NCI-H2171 (cell line): ENCODE measurements at regions not wholly inside any gene's neighbourhood (a gene's known extent, or its start where the extent isn't known, plus 50 kb on each side); places are given as distances from the start of the nearest gene placed in this dataset.

Experiments
- DNase-seq: peaks from one replicate; lab custom pipeline; 2025; lab: John Stamatoyannopoulos, UW

DNA sequence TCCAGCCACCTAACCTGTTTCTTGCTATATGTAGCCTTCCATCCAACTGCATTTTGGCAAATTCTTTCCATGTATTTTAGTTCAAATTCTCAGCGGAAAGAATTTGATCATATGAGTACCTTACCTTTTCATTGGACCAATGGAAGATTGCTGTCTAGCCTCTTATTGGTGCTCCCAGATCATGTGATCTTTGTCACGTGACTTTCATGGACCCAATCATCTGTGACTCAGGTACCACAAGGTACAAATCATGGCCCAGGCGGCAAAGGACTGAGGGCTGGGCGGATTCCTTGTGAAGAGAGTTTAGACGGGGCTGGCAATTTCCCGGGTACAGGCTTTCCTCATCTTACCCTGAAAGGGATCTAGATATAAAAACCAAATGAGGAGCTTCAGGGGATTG, 85.9 kb upstream of the TBX20 start:
- no peak for DNase-seq

DNA sequence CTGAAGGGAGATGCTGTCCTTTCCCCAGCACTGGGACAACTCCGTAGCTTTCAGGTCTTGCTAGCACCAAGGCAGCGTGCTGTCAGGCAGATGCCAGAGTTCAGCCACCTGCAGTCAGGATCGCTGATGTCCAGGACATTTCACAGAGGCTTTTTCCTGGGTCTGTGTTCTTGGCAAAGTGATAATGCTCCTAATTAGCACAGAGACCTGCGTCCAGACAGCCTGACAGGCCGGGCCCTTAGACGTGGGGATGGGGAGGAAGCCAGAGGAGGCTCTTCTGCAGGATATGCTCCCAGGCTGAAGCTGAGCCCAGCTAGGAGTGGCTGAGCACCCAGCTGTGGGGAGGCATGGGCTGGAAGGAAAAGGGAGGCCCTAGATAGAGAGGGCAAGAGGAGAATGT, 82.5 kb upstream of the TBX20 start:
- DNase-seq, result no peak

DNA sequence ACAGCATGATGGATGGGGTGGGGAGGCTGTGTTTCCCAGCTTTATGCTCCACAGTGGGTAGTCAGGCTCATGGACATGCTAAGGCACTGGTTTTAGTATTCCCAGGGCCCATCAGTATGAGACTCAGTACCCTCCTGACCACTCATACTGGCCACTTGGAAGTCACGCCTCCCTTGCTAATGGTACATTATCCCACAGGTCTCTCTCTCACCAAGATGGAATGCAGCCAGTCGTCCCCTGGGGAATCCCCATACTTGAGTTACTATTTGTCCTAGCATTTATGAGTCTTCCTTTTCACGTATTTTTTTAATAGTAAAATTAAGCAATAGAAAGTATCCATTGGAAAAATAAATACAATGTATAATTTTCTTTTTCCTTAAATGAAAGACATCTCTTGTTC, 80.6 kb upstream of the TBX20 start:
- DNase-seq, result no peak

DNA sequence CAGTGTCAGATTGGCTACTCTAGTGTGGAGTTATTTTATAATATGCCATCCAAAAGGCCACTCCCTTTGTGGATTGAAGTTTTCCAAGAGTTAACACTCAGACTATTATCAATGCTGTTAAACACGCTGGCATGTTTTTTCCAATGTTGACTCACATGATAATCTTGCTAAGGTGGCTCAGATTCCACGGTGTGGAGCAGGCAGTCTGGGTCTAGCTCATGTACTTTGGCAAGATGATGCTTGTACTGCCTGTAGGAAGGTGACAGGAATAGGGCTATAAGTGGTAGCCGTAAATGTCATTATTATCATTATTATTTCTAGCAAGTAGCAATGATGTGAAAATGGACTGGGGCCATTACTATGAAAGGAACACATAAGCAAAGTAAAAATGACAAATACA, 79.4 kb upstream of the TBX20 start:
- DNase-seq, result no peak

DNA sequence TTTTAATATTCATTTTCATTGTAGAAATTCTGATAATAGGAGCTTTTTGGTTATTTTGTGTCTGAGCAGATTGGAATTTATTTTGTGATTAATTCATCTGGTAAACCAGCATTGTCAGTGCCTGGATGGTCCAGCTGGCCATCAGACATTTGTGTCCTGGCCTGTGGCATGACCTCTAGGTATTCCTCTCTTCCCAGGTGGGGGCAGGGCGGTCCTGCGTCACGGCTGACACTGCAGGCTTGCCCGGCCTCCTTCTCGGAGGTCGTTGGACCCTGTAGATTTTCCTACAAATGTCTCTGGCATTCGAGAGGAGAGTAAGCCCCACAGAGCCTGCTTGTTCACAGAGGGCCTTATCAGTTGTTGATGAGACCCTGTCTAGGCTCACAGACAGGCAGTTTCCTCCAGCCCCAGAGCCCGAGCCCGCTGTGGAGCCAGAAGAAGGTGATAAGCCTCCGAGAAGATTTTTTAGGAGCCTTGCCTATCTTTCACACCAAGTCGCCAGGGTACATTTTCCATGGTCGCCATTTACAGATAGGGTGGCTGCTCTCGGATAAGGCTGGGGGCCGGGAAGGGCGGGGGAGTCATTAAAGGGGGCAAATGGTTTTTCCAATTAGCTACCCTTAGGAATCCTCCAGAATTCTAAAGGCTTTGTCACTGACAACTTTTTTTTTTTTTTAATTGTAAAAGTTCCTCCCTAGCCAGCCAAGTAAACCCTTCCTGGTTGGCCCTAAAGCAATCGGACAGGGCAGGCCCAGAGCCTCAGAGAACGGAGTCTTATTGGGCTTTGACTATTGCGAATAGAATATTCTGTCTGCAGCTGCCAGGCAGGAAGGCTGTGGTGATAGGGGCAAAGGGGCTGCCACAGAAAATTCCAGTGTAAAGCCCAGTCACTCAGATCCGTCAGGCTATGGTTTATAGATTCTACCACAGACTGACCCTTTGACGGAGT, 78.1 kb upstream of the TBX20 start:
- DNase-seq, result no peak

DNA sequence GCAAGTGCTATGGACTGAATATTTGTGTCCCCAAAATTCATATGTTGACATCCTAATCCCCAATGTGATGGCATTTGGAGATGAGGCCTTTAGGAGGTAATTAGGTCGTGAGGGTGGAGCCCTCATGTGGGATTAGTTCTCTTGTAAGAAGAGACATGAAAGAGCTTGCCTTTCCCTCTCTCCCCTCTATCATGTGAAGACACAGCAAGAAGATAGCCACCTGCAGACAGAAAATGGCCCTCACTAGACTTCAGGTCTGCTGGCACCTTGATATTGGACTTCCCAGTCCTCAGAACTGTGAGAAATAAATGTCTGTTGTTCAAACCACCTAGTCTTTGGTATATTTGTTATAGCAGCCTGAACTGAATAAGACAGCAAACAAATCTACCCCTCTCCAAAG, 75.1 kb upstream of the TBX20 start:
- DNase-seq, result no peak

DNA sequence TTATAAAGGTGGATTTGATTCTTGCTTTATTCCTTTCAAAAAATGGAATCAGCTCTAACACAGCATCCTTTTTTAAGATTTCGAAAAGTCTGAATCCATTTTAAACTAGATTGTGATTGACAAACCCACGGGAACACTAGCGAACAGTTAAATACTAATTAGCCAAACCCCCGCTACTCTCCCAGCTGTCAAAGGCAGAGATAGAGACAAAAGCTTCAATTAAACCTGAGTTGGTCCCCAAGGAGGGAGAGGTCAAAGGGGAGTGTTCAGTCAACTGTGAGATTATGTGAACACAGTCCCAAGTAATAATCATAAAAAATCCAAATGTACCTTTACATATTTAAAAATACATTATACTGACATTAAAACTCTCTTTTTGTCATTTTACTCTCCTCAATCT, 65.7 kb upstream of the TBX20 start:
- peak; percentile 65 for DNase-seq

DNA sequence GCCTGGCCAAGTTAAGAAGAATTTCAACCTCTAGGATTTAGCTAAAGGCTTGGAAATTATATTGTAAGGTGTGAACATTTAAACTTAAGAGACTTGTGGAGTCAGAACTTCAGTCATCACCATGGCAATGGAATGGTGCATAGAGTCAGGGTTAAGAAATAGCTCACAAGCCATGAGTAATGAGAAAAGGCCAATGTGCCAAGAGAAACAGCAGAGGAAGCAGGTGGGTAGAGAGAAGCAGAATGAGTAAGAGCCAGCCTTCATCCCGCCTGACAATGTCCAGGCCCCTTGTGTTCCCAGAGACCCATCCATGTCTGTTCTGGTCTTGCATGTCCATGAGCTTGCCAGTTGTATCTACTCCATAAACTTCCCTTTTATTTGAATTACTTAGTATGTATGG, 62.6 kb upstream of the TBX20 start:
- no peak for DNase-seq

DNA sequence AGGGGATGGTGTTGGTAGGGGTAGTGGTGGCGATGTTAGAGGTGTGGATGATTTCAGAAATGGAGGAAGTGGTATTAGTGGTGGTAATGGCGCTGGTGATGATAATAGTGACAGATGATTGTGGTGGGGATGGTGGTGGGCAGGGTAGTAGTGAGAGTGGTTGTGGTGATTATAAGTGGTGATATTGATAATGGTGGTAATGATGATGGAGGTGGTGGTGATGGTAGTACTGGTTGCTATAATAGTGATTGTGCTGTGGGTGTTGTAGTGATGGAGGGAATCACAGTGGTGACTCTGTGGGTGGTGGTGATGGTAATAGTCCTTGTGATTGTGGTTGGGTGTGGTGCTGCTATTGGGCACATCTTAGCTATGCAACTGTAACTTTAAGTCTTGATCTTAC, 61.6 kb upstream of the TBX20 start:
- no peak for DNase-seq

DNA sequence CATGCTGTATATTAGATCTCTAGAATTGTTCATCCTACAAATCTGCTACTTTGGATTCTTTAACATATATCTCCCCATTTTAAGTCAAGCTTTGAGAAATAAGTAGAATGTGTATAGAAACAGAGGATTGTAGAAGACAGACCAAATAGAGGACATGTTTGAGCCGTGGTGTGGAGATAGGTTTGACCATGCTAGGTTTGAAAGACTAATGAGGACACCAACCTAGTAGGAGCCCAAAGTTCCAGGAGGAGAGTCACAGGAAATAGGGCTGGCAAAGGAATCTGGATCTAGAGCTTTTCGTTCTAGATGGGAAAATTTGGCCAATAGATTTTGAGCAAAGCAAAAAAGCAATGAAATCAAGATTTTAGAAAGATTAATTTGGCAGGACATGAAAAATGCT, 60.5 kb upstream of the TBX20 start:
- DNase-seq, result no peak

DNA sequence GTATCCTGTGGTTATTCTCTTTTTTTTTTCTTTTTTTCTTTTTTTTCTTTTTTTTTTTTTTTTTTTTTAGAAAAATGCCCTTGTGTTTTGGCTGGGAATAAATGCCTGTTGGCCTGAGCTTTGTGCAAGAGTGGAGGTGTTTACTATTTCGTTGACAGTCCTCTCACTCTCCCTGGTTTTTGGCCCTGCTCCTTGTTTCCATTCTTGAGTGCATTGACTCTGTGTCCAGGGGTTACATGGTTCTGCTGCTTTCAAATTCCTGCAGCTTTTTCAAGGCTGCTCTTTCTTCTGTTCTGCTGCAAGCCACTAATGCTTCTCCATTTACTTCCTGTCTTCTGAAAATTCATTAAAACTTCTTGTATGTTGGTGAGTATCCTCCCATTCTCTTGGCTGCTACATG, 59.7 kb upstream of the TBX20 start:
- DNase-seq, result no peak
